HG02610 (cell line): ENCODE measurements at regions not wholly inside any gene's neighbourhood (a gene's known extent, or its start where the extent isn't known, plus 50 kb on each side); places are given as distances from the start of the nearest gene placed in this dataset.

ENCODE experiments used
- ATAC-seq: cut with Tn5 transposase; IDR thresholded peaks from one replicate; pipeline ENCODE4 v1.9.1; 2021; ENCODE audit warnings: mild to moderate bottlenecking, moderate library complexity; ENCODE audit not compliant: unreplicated experiment

GRCh38 chr18:70489986-70490933 is 201.4 kb downstream of the SOCS6 start:
- peak; percentile 46 for ATAC-seq

- ATAC-seq = no peak
Observed at GRCh38 chr18:70489571-70489970, 200.7 kb downstream of the SOCS6 start.

- no peak for ATAC-seq
Observed at GRCh38 chr18:70469916-70470315, 181.1 kb downstream of the SOCS6 start.

- ATAC-seq = no peak
Observed at GRCh38 chr18:70468861-70469547, 180.2 kb downstream of the SOCS6 start.

- ATAC-seq = no peak
Observed at GRCh38 chr18:70464343-70465114, 175.7 kb downstream of the SOCS6 start.

GRCh38 chr18:70463085-70463484 is 174.2 kb downstream of the SOCS6 start:
- no peak for ATAC-seq

- ATAC-seq = no peak
Observed at GRCh38 chr18:70462078-70462439, 173.2 kb downstream of the SOCS6 start.

- no peak for ATAC-seq
Observed at GRCh38 chr18:70461323-70462077, 172.7 kb downstream of the SOCS6 start.

GRCh38 chr18:70459731-70460130 is 170.9 kb downstream of the SOCS6 start:
- ATAC-seq = no peak

- no peak for ATAC-seq
Observed at GRCh38 chr18:70459251-70459650, 170.4 kb downstream of the SOCS6 start.

- ATAC-seq = no peak
Observed at GRCh38 chr18:70457788-70458187, 168.9 kb downstream of the SOCS6 start.

GRCh38 chr18:70457223-70457622 is 168.4 kb downstream of the SOCS6 start:
- no peak for ATAC-seq

GRCh38 chr18:70456376-70456775 is 167.5 kb downstream of the SOCS6 start:
- ATAC-seq = no peak

GRCh38 chr18:70455731-70456130 is 166.9 kb downstream of the SOCS6 start:
- ATAC-seq = no peak

GRCh38 chr18:70454704-70455322 is 166.0 kb downstream of the SOCS6 start:
- ATAC-seq = peak; percentile 77

- ATAC-seq = no peak
Observed at GRCh38 chr18:70453058-70453775, 164.4 kb downstream of the SOCS6 start.

GRCh38 chr18:70452501-70452900 is 163.7 kb downstream of the SOCS6 start:
- no peak for ATAC-seq

GRCh38 chr18:70450426-70451253 is 161.8 kb downstream of the SOCS6 start:
- ATAC-seq = no peak

GRCh38 chr18:70448588-70448987 is 159.7 kb downstream of the SOCS6 start:
- ATAC-seq = no peak
